RWPE2 (cell line): ENCODE measurements at regions not wholly inside any gene's neighbourhood (a gene's known extent, or its start where the extent isn't known, plus 50 kb on each side); places are given as distances from the start of the nearest gene placed in this dataset.
A peak's percentile ranks its signal among the peaks of the same experiment; 100 is the strongest.

Experiments
- ATAC-seq: fragments of 200-7000 bp; cut with Tn5 transposase; 3 replicates; pipeline ENCODE4 v1.9.1; 2021; ENCODE audit warnings: low read depth
- DNase-seq: peaks from one replicate; pipeline ENCODE4 v3.0.0-alpha.2; 2020; ENCODE audit warnings: low spot score
- H3K27ac ChIP-seq: fragments of 450-650 bp; 2 replicates; pipeline ENCODE4 v1.5.1; 2017; ENCODE audit warnings: mild to moderate bottlenecking; ENCODE audit not compliant: poor library complexity, severe bottlenecking
- H3K27me3 ChIP-seq: fragments of 250-450 bp; sonication (Bioruptor Pico); 2 replicates; pipeline ENCODE4 v1.5.1; 2021; ENCODE audit warnings: mild to moderate bottlenecking, moderate library complexity; ENCODE audit not compliant: insufficient read depth, poor library complexity, severe bottlenecking
- H3K36me3 ChIP-seq: fragments of 250-450 bp; sonication (Bioruptor Pico); 2 replicates; pipeline ENCODE4 v1.5.1; 2020; ENCODE audit warnings: low read depth, mild to moderate bottlenecking, moderate library complexity
- H3K4me1 ChIP-seq: fragments of 250-450 bp; sonication (Bioruptor Pico); 2 replicates; pipeline ENCODE4 v1.5.1; 2021; ENCODE audit warnings: mild to moderate bottlenecking, moderate library complexity; ENCODE audit not compliant: insufficient read depth, poor library complexity, severe bottlenecking
- H3K4me3 ChIP-seq: fragments of 250-450 bp; sonication (Bioruptor Pico); 2 replicates; pipeline ENCODE4 v1.5.1; 2021; ENCODE audit warnings: mild to moderate bottlenecking, moderate library complexity; ENCODE audit not compliant: severe bottlenecking
- H3K9me3 ChIP-seq: fragments of 250-450 bp; sonication (Bioruptor Pico); 2 replicates; pipeline ENCODE4 v1.5.1; 2021; ENCODE audit warnings: mild to moderate bottlenecking, moderate library complexity; ENCODE audit not compliant: severe bottlenecking
- CTCF ChIP-seq: fragments of 450-650 bp; IDR thresholded peaks from one replicate; pipeline ENCODE4 v1.5.1; 2017; ENCODE audit warnings: mild to moderate bottlenecking, moderate library complexity; ENCODE audit not compliant: poor library complexity, severe bottlenecking

GRCh38 chr15:34691034-34691433 lies 63.8 kb downstream of the GJD2 start:
- DNase-seq, result no peak
- ATAC-seq, result 0 out of 3 replicates have a peak, but pooled peaks have one; percentile 29
- Histone ChIP-seq H3K4me3 (no peak overlapping the region), H3K9me3 (no peaks in the 10 kb centered on the region), H3K27ac (no peak overlapping the region), H3K4me1 (no peaks in the 10 kb centered on the region), H3K27me3 (no peaks in the 10 kb centered on the region), H3K36me3 (no peaks in the 10 kb centered on the region)
- no peak for TF ChIP-seq CTCF

- ATAC-seq, result no peak
- H3K4me3 ChIP-seq, result no peak overlapping the region
- no peaks in the 10 kb centered on the region for H3K27me3 ChIP-seq
- H3K27ac ChIP-seq, result no peak overlapping the region
- DNase-seq, result no peak
- H3K4me1 ChIP-seq, result no peaks in the 10 kb centered on the region
- no peaks in the 10 kb centered on the region for H3K36me3 ChIP-seq
- no peaks in the 10 kb centered on the region for H3K9me3 ChIP-seq
- no peak for TF ChIP-seq CTCF
Measured at GRCh38 chr15:34688699-34689098, 66.1 kb downstream of the GJD2 start.

GRCh38 chr15:34684351-34684750 lies 70.4 kb downstream of the GJD2 start:
- peaks cover 6% of the 10 kb centered on the region for H3K27me3 ChIP-seq
- no peaks in the 10 kb centered on the region for H3K36me3 ChIP-seq
- no peak overlapping the region for H3K4me3 ChIP-seq
- DNase-seq, result no peak
- H3K9me3 ChIP-seq, result no peaks in the 10 kb centered on the region
- TF ChIP-seq CTCF, result no peak
- no peak for ATAC-seq
- no peak overlapping the region for H3K27ac ChIP-seq
- peaks cover 17% of the 10 kb centered on the region for H3K4me1 ChIP-seq

- DNase-seq (no peak), ATAC-seq (peak; percentile 97)
- no peaks in the 10 kb centered on the region for H3K36me3 ChIP-seq
- peak overlapping the region; percentile 50 for H3K27ac ChIP-seq
- H3K4me3 ChIP-seq, result no peak overlapping the region
- no peak for TF ChIP-seq CTCF
- H3K9me3 ChIP-seq, result no peaks in the 10 kb centered on the region
- H3K4me1 ChIP-seq, result peaks cover 17% of the 10 kb centered on the region
- peaks cover 6% of the 10 kb centered on the region for H3K27me3 ChIP-seq
Measured at GRCh38 chr15:34682674-34683073, 72.1 kb downstream of the GJD2 start.

- no peak for TF ChIP-seq CTCF
- Histone ChIP-seq H3K27ac (no peak overlapping the region), H3K36me3 (no peaks in the 10 kb centered on the region), H3K9me3 (no peaks in the 10 kb centered on the region), H3K4me1 (peaks cover 17% of the 10 kb centered on the region), H3K4me3 (no peak overlapping the region), H3K27me3 (peaks cover 8% of the 10 kb centered on the region)
- no peak for DNase-seq
- ATAC-seq, result peak; percentile 45; the same call in 2 of the 3 replicates
Measured at GRCh38 chr15:34679291-34679690, 75.5 kb downstream of the GJD2 start.
